ENCODE measurements at regions not wholly inside any gene's neighbourhood (a gene's known extent, or its start where the extent isn't known, plus 50 kb on each side); places are given as distances from the start of the nearest gene placed in this dataset.
"Not testable (repeated sequence)": the region's sequence is repeated elsewhere in the genome, so short reads cannot be mapped to it uniquely, and the experiment has no call there.

DNA sequence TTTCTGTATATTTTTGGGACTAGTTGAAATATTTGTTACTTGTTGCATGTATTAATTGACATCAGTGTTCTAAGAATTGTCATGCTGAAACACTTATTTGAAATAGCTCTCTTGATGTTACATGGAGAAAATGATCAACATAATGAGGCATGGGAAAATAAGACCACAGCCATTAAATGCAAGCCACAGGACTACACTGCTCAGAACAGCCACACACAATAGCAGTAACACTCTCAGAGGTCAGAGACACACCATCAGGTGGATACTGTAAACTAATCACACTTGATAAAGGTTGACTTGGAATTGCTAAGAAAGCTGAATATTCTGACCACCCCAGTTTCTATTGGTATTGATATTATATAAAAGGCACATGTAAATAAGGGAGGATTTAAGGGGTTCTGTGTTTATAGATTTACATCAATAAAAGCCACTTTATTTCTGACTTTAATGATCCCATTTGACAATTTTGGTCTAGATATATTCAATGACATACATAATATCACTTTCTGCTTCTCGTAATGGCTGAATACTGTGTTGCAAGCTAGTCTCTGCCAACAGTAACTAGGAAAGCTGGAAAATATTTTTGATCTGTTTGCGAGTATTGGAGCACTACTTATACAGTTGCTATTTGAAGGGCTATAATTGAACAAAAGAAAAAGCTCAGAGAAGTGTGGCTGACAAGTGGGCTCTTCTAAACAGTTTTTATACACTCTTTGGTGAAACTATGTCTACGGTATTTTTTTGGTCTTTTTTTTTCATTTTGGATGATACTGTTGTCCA lies 876.5 kb upstream of the INTU start:
- no peak overlapping the region for H3K4me3 Mint-ChIP-seq
- H3K27me3 Mint-ChIP-seq: no peaks in the 10 kb centered on the region
- no peaks in the 10 kb centered on the region for H3K9me3 Mint-ChIP-seq
- intact Hi-C loops (cut with micrococcal nuclease): no loop called here
- no peak overlapping the region for H3K27ac Mint-ChIP-seq
- H3K36me3 Mint-ChIP-seq (ENCODE audit: low read depth): no peaks in the 10 kb centered on the region
- no peaks in the 10 kb centered on the region for H3K4me1 Mint-ChIP-seq (ENCODE audit: low read depth)

DNA sequence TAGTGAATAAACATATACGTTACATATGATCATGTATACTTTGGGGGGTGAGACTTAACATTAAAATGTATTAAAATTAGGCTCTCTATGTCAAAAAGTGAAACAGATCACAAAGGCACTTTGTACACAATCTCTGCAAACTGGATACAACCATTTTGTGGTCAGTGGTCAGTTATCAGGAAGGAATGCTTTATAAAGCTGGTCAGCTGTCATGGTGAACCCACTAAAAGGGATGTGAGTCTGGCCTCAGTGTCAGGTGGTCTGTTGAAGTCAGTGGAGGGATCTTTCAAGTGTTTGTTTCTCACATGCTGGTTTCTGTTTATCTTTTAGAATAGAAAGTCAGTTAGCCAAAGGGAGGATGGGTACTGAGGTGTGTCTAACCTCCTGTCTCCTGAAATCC lies 875.5 kb upstream of the INTU start:
- no peak overlapping the region for H3K4me3 Mint-ChIP-seq
- no peak overlapping the region for H3K27ac Mint-ChIP-seq
- H3K4me1 Mint-ChIP-seq (ENCODE audit: low read depth): no peaks in the 10 kb centered on the region
- intact Hi-C loops (cut with micrococcal nuclease): no loop called here
- no peaks in the 10 kb centered on the region for H3K27me3 Mint-ChIP-seq
- no peaks in the 10 kb centered on the region for H3K9me3 Mint-ChIP-seq
- H3K36me3 Mint-ChIP-seq (ENCODE audit: low read depth): no peaks in the 10 kb centered on the region

DNA sequence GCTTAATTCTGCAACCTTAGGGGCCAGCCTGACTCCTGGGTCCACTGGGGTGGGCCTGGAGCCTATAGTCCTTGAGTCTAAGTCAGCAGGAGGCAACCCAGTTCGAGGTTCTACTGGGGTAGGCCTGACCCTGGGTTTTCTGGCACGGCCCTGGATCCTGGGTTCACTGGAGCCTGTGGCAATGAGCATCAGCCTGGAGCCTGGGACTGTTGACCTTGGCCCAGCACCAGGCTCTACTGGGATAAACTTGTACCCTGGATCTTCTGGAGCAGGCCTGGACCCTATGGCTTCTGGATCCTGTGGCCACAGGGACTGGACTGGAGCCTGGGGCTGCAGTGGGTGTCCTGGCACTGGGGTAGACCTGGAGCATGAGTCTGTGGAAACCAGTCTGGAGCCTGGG lies 874.3 kb upstream of the INTU start:
- Mint-ChIP-seq H3K4me1 (ENCODE audit: low read depth) (no peaks in the 10 kb centered on the region), H3K9me3 (peaks cover 6% of the 10 kb centered on the region), H3K27ac (no peak overlapping the region), H3K4me3 (no peak overlapping the region), H3K36me3 (ENCODE audit: low read depth) (no peaks in the 10 kb centered on the region), H3K27me3 (no peaks in the 10 kb centered on the region)
- intact Hi-C loops (cut with micrococcal nuclease): no loop called here

DNA sequence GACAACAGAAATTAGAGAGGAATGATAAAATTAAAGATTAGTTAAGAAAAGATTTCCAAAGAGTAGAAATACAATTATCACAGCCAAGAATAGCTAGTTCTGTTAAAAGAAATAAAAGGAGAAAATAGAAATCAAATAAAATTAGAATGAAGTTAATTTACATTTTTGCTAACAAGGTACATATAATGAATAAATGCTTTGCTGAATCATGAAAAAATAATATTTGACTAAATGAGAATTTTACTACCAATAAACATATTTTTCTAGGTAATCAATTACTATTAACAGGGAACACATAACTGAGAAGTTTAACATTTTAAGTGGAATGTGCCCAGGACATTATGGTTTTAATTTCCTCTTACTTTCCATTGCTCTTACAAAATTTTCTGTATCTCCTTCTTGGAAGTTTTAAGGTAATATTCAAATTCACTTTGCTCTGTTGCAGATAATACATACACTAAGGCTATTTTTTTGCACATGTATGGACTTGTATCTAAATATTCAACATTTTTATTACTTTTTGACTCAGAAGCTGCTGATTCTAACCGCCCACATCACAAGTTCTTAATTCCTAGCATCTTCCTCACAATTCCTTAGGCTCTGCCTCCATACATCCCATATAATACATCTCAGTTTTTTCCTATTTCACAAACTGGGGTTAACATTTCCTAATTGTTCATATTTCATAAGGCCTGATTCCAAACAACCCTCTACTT lies 870.7 kb upstream of the INTU start:
- intact Hi-C loops (cut with micrococcal nuclease): no loop called here
- Mint-ChIP-seq H3K4me3 (no peak overlapping the region), H3K4me1 (ENCODE audit: low read depth) (no peaks in the 10 kb centered on the region), H3K9me3 (peaks cover 23% of the 10 kb centered on the region), H3K27ac (no peak overlapping the region), H3K27me3 (no peaks in the 10 kb centered on the region), H3K36me3 (ENCODE audit: low read depth) (no peaks in the 10 kb centered on the region)

DNA sequence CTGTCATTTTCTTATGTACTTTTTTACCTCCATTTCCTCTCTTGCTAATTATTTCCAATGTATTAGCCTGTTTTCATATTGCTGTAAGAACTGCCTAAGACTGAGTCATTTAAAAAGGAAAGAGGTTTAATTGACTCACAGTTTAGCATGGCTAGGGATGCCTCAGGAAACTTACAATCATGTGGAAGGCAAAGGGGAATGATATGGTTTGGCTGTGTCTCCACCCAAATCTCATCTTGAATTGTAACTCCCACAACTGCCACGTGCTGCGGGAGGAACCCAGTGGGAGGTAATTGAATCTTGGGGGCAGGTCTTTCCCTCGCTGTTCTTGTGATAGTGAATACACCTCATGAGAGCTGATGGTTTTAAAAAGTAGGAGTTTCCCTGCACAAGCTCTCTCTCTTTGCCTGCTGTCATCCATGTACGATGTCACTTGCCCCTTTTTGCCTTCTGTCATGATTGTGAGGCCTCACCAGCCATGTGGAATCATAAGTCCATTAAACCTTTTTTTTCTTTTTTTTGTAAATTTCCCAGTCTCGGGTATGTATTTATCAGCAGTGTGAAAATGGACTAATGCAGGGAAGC lies 870.0 kb upstream of the INTU start:
- no peak overlapping the region for H3K4me3 Mint-ChIP-seq
- H3K36me3 Mint-ChIP-seq (ENCODE audit: low read depth): no peaks in the 10 kb centered on the region
- H3K27ac Mint-ChIP-seq: no peak overlapping the region
- intact Hi-C loops (cut with micrococcal nuclease): no loop called here
- H3K4me1 Mint-ChIP-seq (ENCODE audit: low read depth): no peaks in the 10 kb centered on the region
- no peaks in the 10 kb centered on the region for H3K27me3 Mint-ChIP-seq
- peaks cover 23% of the 10 kb centered on the region for H3K9me3 Mint-ChIP-seq

DNA sequence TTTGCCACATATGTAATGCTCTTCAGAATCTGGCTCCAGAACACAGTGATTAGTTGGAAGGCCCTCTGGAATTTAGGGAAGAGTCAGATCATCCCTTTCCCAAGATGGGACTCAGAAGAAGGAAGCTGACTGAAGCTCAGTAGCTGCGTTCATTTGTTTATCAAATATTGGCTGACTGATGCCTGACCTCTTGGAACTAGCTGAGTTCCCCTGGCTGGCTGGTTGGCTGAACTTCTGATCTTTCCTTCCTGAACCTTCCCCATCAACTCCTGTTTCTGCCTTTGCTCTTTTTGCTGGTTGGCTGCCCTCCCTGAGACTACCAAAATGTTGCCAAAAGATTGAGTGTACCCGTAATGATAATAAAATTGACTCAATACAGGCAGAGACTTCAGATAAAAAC lies 866.5 kb upstream of the INTU start:
- no peaks in the 10 kb centered on the region for H3K36me3 Mint-ChIP-seq (ENCODE audit: low read depth)
- no peaks in the 10 kb centered on the region for H3K4me1 Mint-ChIP-seq (ENCODE audit: low read depth)
- no peak overlapping the region for H3K4me3 Mint-ChIP-seq
- H3K9me3 Mint-ChIP-seq: peaks cover 33% of the 10 kb centered on the region
- H3K27me3 Mint-ChIP-seq: no peaks in the 10 kb centered on the region
- intact Hi-C loops (cut with micrococcal nuclease): no loop called here
- H3K27ac Mint-ChIP-seq: no peak overlapping the region

DNA sequence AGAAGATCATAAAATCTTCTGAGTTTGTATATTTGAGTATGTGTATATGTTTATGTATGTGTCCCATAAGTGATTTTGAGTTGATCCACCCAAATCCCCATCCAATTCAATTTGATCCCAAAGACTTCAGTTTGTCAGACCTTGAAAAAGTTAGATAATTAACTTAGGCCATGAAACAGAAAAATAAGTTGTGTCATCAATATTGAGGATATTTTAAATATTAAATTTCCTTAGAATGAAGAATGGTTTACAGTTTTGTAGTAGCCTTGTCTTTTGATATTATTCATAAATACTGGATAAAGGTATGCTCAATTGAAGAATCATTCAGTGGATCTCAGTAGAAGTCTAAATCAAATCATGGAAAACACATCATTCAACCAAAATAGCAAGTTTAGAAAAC lies 864.4 kb upstream of the INTU start:
- H3K9me3 Mint-ChIP-seq: peaks cover 31% of the 10 kb centered on the region
- intact Hi-C loops (cut with micrococcal nuclease): no loop called here
- no peaks in the 10 kb centered on the region for H3K4me1 Mint-ChIP-seq (ENCODE audit: low read depth)
- H3K27me3 Mint-ChIP-seq: no peaks in the 10 kb centered on the region
- no peak overlapping the region for H3K4me3 Mint-ChIP-seq
- no peak overlapping the region for H3K27ac Mint-ChIP-seq
- no peaks in the 10 kb centered on the region for H3K36me3 Mint-ChIP-seq (ENCODE audit: low read depth)

DNA sequence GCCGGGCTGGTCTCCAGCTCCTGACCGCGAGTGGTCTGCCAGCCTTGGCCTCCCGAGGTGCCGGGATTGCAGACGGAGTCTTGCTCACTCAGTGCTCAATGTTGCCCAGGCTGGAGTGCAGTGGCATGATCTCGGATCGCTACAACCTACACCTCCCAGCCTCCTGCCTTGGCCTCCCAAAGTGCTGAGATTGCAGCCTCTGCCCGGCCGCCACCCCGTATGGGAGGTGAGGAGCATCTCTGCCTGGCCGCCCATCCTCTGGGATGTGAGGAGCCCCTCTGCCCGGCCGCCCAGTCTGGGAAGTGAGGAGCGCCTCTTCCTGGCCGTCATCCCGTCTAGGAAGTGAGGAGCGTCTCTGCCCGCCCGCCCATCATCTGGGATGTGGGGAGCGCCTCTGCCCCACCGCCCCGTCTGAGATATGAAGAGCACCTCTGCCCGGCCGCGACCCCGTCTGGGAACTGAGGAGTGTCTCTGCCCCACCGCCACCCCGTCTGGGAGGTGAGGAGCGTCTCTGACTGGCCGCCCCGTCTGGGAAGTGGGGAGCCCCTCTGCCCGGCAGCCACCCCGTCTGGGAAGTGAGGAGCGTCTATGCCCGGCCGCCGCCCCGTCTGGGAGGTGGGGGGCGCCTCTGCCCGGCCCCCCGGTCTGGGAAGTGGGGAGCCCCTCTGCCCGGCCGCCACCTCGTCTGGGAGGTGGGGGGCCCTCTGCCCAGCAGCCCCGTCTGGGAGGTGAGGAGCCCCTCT lies 861.8 kb upstream of the INTU start:
- H3K27me3 Mint-ChIP-seq; H3K4me1 Mint-ChIP-seq (ENCODE audit: low read depth); H3K27ac Mint-ChIP-seq; H3K4me3 Mint-ChIP-seq; H3K36me3 Mint-ChIP-seq (ENCODE audit: low read depth); intact Hi-C loops (cut with micrococcal nuclease): not testable (repeated sequence)
- H3K9me3 Mint-ChIP-seq: peaks cover 18% of the 10 kb centered on the region

DNA sequence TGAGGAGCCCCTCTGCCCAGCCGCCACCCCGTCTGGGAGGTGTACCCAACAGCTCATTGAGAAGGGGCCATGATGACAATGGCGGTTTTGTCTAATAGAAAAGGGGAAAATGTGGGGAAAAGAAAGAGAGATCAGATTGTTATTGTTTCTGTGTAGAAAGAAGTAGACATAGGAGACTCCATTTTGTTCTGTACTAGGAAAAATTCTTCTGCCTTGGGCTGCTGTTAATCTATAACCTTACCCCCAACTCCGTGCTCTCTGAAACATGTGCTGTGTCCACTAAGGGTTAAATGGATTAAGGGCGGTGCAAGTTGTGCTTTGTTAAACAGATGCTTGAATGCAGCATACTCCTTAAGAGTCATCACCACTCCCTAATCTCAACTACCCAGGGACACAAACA lies 861.1 kb upstream of the INTU start:
- H3K27me3 Mint-ChIP-seq, H3K4me3 Mint-ChIP-seq: not testable (repeated sequence)
- H3K9me3 Mint-ChIP-seq: peaks cover 13% of the 10 kb centered on the region

DNA sequence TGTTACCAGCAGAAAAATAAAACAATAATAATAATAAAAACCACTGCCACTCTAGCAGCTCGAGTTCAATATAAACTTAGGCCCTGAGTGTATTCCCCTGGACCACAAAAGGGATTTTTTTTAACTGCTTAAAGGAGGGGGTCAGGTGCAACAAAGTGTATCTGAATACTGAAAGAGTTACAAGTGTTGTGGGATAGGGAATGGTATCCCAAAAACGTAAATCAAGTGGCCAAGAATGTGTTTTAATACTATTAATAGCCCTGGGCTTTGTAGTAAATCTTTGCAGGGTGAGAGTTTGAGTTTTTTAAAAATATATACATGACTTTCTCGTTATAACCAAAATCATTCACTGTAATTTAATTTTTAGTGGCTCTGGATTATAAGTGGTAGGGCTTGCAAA lies 860.1 kb upstream of the INTU start:
- Mint-ChIP-seq H3K27me3 (no peaks in the 10 kb centered on the region), H3K27ac (no peak overlapping the region), H3K9me3 (peaks cover 13% of the 10 kb centered on the region), H3K36me3 (ENCODE audit: low read depth) (no peaks in the 10 kb centered on the region), H3K4me3 (no peak overlapping the region), H3K4me1 (ENCODE audit: low read depth) (no peaks in the 10 kb centered on the region)
- intact Hi-C loops (cut with micrococcal nuclease): no loop called here

More for the DNA sequence above, 861.1 kb upstream of the INTU start:
- intact Hi-C loops (cut with micrococcal nuclease); H3K27ac Mint-ChIP-seq; H3K36me3 Mint-ChIP-seq (ENCODE audit: low read depth); H3K4me1 Mint-ChIP-seq (ENCODE audit: low read depth): not testable (repeated sequence)

DNA sequence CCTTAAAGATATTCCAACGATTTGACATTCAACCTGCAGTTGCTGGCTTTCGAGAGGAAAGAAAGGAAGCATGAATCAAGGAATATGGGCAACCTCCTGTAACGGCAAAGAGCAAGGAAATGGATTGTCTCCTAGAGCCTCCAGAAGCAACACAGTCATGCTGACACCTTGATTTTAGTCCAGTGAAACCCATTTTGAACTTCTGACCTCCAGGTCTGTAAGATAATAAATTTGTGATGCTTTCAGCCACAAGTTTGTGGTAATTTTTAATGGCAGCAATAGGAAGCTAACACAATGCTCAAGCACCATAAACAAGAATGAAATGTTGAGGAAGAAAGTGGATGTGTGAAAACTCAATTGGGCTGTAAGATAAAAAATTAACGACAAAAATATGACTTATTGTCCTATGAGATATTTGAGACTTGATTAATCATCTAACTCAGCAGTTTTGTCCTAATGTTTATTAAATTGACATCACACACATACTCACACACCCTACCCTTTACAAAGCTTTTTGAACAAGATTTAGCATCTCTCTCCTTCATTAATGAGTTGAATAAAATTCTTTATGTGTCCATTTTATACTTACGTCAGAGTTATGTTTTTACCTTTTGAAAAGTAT lies 857.2 kb upstream of the INTU start:
- Mint-ChIP-seq H3K36me3 (ENCODE audit: low read depth) (no peaks in the 10 kb centered on the region), H3K27me3 (no peaks in the 10 kb centered on the region), H3K9me3 (peaks cover 10% of the 10 kb centered on the region), H3K4me3 (no peak overlapping the region), H3K27ac (no peak overlapping the region), H3K4me1 (ENCODE audit: low read depth) (no peaks in the 10 kb centered on the region)
- intact Hi-C loops (cut with micrococcal nuclease): no loop called here

DNA sequence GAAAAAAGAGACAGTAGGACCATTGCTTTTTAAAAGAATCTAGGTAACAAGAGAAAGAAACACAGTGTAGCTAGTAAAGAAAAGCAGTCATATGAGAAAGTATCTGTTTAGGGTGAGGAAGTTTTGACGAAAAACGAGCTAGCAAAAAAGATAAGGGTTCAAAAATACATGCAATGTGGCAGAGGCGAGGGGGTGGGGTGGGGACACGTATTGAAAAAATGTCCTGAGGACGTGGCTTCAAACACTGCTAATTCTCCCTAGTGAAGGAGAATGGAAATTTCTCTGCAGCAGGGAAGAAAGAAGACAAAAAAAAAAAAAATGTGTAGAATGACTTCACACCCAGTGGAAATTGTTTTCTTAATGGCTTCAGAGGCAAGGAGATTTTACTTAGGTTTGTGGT lies 856.4 kb upstream of the INTU start:
- no peak overlapping the region for H3K4me3 Mint-ChIP-seq
- no peaks in the 10 kb centered on the region for H3K36me3 Mint-ChIP-seq (ENCODE audit: low read depth)
- H3K4me1 Mint-ChIP-seq (ENCODE audit: low read depth): no peaks in the 10 kb centered on the region
- peaks cover 2% of the 10 kb centered on the region for H3K9me3 Mint-ChIP-seq
- H3K27me3 Mint-ChIP-seq: no peaks in the 10 kb centered on the region
- H3K27ac Mint-ChIP-seq: no peak overlapping the region
- intact Hi-C loops (cut with micrococcal nuclease): no loop called here

DNA sequence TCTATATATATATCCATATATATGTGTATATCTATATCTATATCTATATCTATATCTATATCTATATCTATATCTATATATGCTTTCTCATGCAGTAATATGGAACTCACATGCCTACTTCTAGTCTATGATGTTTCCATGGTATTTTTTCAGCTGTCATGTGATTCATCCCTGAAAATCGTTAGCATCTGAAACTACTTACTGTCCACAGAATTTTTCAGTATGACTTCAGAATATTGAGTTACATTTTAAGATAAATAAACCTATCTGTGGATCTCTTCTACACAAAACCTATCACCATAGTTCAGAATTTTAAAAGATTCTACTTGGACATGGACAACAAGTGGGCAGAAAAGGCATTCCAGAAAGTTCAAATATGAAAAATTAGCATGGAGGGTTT lies 855.1 kb upstream of the INTU start:
- Mint-ChIP-seq H3K4me3 (no peak overlapping the region), H3K9me3 (no peaks in the 10 kb centered on the region), H3K36me3 (ENCODE audit: low read depth) (no peaks in the 10 kb centered on the region), H3K27ac (no peak overlapping the region), H3K27me3 (no peaks in the 10 kb centered on the region), H3K4me1 (ENCODE audit: low read depth) (no peaks in the 10 kb centered on the region)
- intact Hi-C loops (cut with micrococcal nuclease): no loop called here

DNA sequence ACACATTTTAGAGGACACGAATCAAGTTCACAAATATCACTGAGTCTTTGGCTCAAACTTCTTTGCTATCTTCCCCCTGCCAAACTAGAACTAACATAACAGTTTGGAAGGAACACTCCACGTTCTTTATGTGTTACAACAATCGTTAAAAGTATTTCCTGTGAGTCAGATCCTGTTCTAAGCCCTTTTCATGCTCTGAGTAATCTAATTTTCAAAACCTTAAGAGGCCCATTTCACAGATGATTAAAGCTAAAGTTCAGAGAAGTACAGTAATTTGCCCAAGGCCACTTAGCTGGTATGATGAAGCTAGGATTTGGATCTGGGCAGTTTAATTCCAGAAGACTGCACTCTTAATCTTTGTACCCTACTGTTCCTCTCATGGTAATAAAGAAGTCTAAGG lies 854.4 kb upstream of the INTU start:
- Mint-ChIP-seq H3K27me3 (no peaks in the 10 kb centered on the region), H3K9me3 (no peaks in the 10 kb centered on the region), H3K27ac (no peak overlapping the region), H3K4me1 (ENCODE audit: low read depth) (no peaks in the 10 kb centered on the region), H3K36me3 (ENCODE audit: low read depth) (no peaks in the 10 kb centered on the region), H3K4me3 (no peak overlapping the region)
- intact Hi-C loops (cut with micrococcal nuclease): no loop called here

Measured in dendritic cell treated with granulocyte-macrophage colony-stimulating factor and Interleukin-4, amounts not matched to agents 40 ng/mL and 50 ng/mL, for 4 days (primary cell).